ENCODE measurements at regions not wholly inside any gene's neighbourhood (a gene's known extent, or its start where the extent isn't known, plus 50 kb on each side); places are given as distances from the start of the nearest gene placed in this dataset.
A peak's percentile ranks its signal among the peaks of the same experiment; 100 is the strongest.
"Not testable (repeated sequence)": the region's sequence is repeated elsewhere in the genome, so short reads cannot be mapped to it uniquely, and the experiment has no call there.

DNA sequence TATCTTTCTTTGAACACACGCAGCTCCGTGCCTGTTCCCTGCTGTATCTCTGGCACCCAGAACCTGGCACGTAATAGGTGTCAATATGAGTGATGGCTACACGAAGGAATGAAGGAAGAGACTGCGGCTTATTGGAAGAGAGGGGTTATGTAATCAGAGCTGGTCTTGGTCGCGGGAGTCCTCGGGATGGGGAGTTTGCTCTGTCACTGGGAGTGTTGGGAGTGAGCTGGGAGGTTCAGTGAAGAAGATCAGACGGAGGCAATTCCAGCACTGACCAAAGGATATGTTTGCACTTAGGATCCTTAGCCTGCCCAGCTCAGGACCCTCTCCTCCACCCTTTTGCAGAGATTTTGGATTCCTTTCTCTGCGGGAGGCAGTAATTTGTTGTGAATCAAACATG lies 709.1 kb downstream of the PTPRU start:
- no peak for DNase-seq (ENCODE audit: low spot score)

- peak; percentile 0 for DNase-seq (ENCODE audit: low spot score)
These were observed 708.1 kb downstream of the PTPRU start for GRCh38 chr1:29944253-29944905.

- no peak for DNase-seq (ENCODE audit: low spot score)
These were observed 706.7 kb downstream of the PTPRU start for GRCh38 chr1:29943034-29943433.

- DNase-seq (ENCODE audit: low spot score), result no peak
These were observed 702.8 kb downstream of the PTPRU start for GRCh38 chr1:29939079-29939478.

GRCh38 chr1:29937356-29937755 lies 701.0 kb downstream of the PTPRU start:
- no peak for DNase-seq (ENCODE audit: low spot score)

DNA sequence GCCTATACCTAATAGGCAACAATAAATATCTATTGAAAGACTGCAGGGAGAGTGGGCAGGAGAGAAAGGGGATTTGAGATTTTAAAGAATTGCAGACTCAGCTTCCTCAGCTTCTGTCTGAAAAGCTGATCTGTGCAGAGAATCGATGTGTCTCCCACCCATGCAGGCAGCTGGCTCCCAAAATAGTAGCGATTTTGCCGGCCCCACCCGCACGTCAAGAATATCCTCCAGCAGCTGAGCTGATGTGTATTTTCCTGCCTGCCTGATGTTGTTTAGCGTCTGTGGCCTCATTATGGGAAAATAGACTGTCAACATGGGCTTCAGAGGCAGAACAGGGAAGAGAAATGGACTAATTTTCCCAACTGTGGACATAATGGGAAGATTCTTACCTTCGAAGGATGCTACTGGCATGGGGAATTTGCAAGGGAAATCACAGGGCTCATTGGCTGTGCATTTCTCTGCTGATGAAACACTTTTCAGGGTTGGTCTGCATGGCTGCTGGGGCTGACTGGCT lies 699.8 kb downstream of the PTPRU start:
- DNase-seq (ENCODE audit: low spot score), result no peak

DNA sequence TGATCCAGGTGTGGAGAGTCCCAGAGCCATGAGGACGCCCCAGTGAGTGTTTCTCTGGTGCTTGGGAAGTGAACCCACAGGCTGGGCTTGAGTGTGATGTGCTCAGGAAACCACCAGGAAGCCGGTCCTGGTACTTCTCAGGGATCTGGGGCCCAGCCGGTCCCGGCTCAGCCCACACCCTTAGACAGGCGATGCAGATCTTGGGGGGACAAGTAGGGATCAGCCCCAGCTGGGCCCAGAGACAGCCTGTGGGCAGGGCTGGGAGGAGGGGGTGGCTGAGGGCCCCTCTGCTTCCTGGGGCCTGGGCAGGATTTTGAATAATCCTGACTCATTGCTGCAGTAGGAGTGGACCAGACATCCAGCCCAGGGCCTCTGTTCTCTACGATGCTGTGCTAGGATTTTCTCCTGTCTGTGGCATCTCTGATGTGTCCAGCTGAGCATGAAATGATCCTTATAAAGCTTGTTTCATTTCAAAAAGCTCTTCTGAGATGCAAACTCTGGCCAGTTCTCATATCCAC lies 698.0 kb downstream of the PTPRU start:
- no peak for DNase-seq (ENCODE audit: low spot score)

GRCh38 chr1:29933067-29933466 lies 696.7 kb downstream of the PTPRU start:
- DNase-seq (ENCODE audit: low spot score), result no peak

DNA sequence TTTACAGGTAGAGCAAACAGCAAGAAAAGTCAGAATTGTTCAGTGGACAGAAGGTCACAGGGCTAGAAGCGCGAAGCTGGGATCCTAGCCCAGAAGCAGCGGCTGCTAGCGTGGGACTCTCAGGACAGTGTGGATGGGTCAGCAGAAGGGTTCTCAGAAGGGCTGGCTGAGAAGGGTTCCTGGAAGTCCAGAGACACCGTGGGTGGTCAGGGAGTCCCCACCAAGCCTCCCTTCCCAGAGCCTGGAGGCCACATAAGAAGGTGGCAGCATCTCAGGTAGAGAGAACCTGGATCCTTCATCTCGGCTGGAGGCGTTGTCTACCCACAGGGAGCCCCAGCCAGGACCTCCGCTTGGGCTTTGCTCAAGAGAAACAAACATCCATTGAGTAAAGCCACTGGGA lies 696.3 kb downstream of the PTPRU start:
- no peak for DNase-seq (ENCODE audit: low spot score)

DNA sequence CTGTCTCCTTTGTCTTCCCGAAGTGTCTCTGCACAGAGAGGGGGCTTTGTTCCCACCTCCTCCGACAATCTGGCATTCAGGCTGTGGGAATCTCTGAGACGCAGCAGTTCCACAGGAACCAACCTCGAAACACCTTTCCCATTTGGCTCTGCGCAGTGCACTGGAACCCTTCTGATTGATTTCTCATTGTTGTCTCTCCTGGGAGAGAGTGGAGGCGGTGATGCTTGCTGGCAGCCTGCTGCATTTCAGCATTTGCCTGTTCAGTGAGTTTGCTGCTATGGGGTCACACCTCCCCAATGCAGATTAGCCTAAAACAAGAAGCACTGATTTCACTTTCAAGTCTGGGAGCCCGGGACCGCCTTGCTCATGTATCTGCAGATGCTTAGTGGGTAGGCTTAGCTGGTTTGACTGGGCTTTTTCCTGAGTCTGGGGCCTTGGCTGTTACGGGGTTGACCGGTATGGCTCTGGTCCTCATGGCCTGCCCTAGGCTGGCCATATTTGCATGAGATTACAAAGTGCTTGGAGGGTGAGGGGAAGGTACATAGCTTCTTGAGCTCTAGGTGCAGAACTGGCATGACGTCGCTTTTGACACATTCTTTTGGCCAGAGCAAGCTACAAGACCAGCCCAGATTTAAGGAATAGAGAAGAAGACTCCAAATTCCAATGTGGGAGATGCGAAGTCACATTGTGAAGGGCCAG lies 695.3 kb downstream of the PTPRU start:
- no peak for DNase-seq (ENCODE audit: low spot score)

DNA sequence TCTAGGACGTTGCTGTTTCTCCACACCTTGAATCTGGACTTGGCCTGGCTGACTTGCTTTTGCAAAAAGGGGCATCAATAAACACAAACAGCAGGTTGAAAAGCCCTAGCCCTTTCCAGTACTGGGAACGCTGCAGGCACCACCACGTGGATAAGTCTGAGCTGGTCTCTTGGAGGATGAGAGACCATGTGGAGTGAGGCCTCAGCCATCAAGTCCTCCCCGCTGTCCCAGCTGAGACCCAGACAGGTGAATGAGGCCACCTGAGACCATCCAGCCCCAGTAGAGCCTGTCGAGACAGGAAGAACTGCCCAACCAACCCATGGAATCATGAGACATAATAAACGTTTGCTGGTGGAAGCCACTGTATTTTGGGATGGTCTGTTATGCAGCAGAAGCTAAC lies 688.7 kb downstream of the PTPRU start:
- DNase-seq (ENCODE audit: low spot score), result no peak

DNA sequence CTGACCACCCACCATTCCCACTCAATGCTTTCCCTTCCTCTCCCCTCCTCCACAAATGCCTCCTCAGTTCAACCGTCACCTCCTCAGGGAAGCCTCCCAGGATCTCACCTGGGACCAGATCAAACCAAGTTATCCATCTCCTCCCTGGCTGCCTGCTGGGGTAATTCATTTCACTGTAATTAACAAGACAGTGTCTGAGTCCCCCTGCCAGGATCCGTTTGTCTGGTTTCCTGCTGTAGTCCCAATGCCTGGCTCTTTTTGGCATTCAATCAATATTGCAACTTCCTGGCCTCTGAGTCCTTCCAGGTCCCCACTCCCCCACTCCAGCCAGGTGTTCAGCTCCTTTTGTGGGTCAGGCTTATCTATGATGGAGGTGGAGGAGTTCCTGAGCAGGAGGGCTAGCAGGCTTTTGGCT lies 687.7 kb downstream of the PTPRU start:
- DNase-seq (ENCODE audit: low spot score), result no peak

DNA sequence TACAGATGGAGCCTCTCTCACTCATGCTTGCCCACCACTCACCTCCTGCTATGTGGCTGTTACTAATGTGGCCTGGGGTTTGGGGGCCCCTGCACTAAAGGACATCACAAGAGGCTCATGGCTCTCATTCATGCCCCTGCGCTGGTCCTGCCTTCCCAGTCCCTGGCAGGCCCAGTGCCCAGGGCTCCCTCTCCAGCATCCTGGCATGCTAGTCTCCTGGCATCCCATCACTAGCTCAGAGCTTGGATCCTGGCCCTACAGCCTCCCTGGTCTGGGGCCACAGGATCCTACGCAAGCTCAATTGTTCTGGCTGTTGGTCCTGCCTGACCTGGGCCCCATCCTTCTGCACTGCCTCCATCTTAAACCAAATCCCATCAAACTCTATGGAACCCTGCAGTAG lies 685.4 kb downstream of the PTPRU start:
- no peak for DNase-seq (ENCODE audit: low spot score)

DNA sequence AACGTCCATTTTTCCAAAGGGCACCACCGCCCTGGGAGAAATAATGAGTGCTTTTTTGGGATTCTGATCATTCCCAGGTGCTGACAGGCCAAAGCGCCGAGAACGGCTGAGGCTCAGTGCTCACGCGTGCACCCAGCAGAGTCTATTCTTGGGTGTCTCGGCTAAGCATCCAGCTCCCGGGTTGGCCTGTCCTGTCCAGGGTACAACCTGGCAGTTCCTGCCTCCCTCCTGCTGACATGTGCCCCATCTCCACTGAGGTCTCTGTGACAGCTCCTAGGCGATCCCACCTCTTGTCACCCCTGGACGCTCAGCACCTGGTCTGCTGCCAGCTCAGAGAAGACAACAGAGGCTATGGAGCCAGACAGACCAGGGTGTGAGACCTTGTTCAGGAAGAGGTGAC lies 684.5 kb downstream of the PTPRU start:
- DNase-seq (ENCODE audit: low spot score), result no peak

GRCh38 chr1:29920316-29920715 lies 684.0 kb downstream of the PTPRU start:
- no peak for DNase-seq (ENCODE audit: low spot score)

- not testable (repeated sequence) for DNase-seq (ENCODE audit: low spot score)
These were observed 682.7 kb downstream of the PTPRU start for GRCh38 chr1:29919041-29919440.

GRCh38 chr1:29916656-29917369 lies 680.5 kb downstream of the PTPRU start:
- no peak for DNase-seq (ENCODE audit: low spot score)

DNA sequence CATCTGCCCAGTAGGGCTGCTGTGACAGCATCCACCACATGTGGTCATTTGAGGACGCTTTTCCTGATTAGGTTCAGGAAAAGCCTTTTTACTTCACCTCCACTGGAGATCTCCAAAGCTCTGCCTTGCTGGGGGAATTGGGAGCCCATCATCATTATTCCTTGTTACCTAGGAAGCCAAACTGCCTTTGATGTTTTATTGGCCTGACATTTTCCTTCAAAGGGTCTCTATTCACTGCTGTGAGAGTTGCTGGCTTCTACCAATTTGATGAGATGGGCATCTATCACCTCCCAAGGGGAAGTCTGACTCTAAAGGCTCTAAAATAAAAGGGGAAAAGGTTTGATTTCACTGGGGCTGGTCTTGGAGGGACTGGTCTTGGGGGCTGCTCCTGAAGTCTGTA lies 678.6 kb downstream of the PTPRU start:
- no peak for DNase-seq (ENCODE audit: low spot score)

DNA sequence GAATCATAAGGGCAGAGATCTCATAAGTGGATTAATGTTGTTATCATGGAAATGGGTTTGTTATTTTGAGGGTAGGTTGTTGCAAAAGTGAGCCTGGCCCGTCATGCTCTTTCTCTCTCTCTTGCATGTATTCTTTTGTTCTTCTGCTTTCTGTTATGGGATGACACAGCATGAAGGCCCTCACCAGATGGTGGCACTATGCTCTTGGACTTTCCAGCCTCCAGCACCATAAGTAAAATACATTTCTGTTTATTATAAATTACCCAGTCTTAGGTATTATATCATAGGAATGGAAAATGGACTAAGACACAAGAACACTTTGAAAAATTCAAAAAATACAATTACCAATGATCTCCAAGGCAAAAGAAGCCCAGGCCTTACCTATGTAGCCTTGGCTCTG lies 676.1 kb downstream of the PTPRU start:
- DNase-seq (ENCODE audit: low spot score), result no peak

- DNase-seq (ENCODE audit: low spot score), result no peak
These were observed 673.6 kb downstream of the PTPRU start for GRCh38 chr1:29909962-29910361.

- no peak for DNase-seq (ENCODE audit: low spot score)
These were observed 671.3 kb downstream of the PTPRU start for GRCh38 chr1:29907596-29907995.

GRCh38 chr1:29906927-29907326 lies 670.6 kb downstream of the PTPRU start:
- no peak for DNase-seq (ENCODE audit: low spot score)
